H54 (cell line): ENCODE measurements at regions not wholly inside any gene's neighbourhood (a gene's known extent, or its start where the extent isn't known, plus 50 kb on each side); places are given as distances from the start of the nearest gene placed in this dataset.
"Not testable (repeated sequence)": the region's sequence is repeated elsewhere in the genome, so short reads cannot be mapped to it uniquely, and the experiment has no call there.

Experiments
- DNase-seq: peaks from one replicate; pipeline ENCODE4 v3.0.0; 2011; ENCODE audit warnings: low spot score, mixed read lengths; ENCODE audit not compliant: insufficient read length
- FAIRE-seq: peaks from 3 replicates; lab custom pipeline; 2011; peaks lifted over from hg19 to GRCh38; lab: Jason Lieb, UNC
- POLR2A ChIP-seq: IDR thresholded peaks from 2 replicates; pipeline ENCODE4 v1.6.1; 2011; ENCODE audit warnings: low read depth, mild to moderate bottlenecking, low read length

DNA sequence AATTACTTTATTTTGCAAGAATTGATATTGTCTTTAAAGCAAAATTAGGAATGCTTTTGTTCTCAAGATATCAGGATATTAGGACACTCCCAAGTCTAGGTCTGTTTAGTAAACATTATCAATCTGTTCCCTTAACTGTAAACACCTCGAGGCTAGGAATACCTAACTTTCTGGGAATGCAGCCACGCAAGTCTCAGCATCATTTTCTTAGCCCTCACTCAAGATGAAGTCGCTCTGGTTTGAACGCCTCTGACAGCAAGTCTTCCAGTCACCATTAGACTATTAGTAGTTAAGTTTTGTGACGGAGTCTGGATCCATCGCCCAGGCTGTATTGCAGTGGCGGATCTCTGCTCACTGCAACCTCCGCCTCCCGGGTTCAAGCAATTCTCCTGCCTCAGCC is 128.0 kb upstream of the MYO3A start:
- DNase-seq, result no peak
- no peak for TF ChIP-seq POLR2A
- FAIRE-seq, result no peak

GRCh38 chr10:25808372-25808771 is 125.7 kb upstream of the MYO3A start:
- DNase-seq, result no peak
- FAIRE-seq, result no peak
- no peak for TF ChIP-seq POLR2A

- FAIRE-seq (no peak), DNase-seq (no peak)
- TF ChIP-seq POLR2A, result no peak
These were observed 122.9 kb upstream of the MYO3A start for GRCh38 chr10:25811052-25811685.

- FAIRE-seq, result no peak
- DNase-seq, result no peak
- no peak for TF ChIP-seq POLR2A
These were observed 120.5 kb upstream of the MYO3A start for GRCh38 chr10:25813511-25813910.

- DNase-seq (no peak), FAIRE-seq (no peak)
- no peak for TF ChIP-seq POLR2A
These were observed 118.8 kb upstream of the MYO3A start for GRCh38 chr10:25815236-25815635.

DNA sequence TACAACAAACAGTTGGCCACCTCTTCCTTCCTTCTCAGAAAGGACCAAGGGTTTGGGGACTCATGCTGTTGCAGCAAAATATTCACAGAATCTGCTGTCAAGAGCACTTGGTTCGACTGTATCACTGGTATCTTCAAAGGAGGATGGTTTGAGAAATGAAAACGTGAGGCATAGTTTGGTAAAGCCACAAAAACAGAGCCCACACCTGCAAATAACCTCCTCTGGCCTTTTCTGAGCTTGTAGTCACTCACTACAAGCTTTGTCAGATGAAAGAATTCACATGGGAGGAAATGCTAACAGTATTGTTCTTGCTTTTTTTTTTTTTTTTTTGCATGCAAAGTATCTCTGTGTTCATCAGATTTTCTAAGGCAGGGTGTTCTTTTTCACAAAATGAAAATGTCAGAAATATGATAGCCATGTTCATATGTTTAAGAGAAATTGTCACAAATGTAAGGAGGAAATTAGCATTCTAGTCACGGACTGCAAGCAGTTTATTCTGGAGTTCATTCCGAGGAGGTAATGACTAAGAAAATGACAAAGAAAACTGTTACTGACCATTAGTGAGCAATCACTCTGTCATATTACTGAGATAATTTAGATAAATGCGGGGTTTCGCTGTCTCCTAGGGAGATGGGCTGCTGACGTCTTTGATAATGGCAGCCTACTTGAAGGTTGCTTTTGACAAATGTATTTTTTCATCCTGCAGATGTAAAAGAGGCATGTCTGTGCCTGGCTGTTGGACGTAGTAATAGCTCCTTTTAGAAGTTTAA is 117.8 kb upstream of the MYO3A start:
- DNase-seq (no peak), FAIRE-seq (no peak)
- TF ChIP-seq POLR2A, result no peak

DNA sequence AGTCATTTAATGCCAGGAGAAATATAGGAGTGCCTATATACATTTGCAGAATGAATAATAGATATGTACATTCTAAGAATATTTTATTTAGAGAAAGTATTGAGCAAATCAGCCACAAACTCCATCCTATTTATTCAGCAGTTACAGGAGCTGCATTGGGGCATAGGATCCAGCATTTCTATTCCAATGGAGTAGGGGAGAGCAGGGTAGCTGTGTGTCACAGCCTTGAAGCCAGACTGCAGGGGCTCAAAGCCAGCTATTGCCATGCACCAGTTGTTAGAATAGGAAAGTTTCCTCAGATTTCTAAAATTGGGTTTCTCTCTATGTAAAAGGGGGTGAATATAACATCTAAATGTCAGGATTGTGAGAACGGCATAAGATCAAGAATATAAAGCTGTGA is 116.8 kb upstream of the MYO3A start:
- no peak for DNase-seq
- FAIRE-seq, result no peak
- no peak for TF ChIP-seq POLR2A

GRCh38 chr10:25818751-25819150 is 115.3 kb upstream of the MYO3A start:
- no peak for TF ChIP-seq POLR2A
- DNase-seq, result no peak
- FAIRE-seq, result no peak

- DNase-seq, result no peak
- FAIRE-seq, result no peak
- TF ChIP-seq POLR2A, result no peak
These were observed 113.6 kb upstream of the MYO3A start for GRCh38 chr10:25820472-25820871.

DNA sequence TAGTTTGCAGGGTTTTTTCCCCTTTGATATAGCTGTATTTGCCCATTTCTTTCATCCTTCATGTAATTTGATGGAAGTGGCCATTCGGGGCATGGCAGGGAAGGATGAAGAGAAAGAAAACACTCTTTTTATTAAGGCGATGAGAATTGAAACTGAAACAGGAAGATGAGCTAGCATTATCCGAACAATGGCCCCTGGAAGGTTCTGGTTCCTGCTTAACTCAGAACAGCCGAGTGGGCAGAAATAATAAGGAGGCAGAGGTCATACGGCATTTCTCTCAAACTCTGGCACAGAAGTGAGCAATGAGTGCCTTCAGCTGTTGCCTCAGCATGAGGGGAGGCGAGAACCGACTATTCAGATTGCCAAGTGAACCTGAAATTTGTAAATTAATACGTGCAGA is 113.2 kb upstream of the MYO3A start:
- no peak for DNase-seq

GRCh38 chr10:25824050-25824449 is 110.0 kb upstream of the MYO3A start:
- no peak for TF ChIP-seq POLR2A
- FAIRE-seq (no peak), DNase-seq (no peak)

More for the DNA sequence above, 113.2 kb upstream of the MYO3A start:
- no peak for FAIRE-seq
- TF ChIP-seq POLR2A, result no peak

GRCh38 chr10:25828475-25828874 is 105.6 kb upstream of the MYO3A start:
- DNase-seq (no peak), FAIRE-seq (no peak)
- no peak for TF ChIP-seq POLR2A

DNA sequence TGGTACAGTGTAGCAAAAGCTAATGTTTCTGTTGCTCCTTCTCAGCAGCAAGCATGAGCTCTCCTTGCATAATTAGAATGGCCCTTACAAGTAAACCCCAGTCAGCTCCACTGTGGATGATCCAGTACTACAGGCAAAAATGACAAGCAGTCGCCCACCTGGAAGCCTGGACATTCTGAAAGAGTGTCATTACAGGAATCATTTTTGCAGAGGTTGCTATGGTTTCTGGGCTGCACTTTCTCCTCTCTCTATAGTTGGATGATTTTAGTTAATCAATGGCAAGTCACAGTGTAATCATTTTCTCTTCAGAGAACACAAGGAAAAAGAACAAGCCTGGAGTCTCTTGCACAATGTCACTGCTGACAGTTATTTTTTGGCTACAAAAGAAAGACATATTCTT is 102.9 kb upstream of the MYO3A start:
- no peak for DNase-seq
- no peak for TF ChIP-seq POLR2A
- no peak for FAIRE-seq

GRCh38 chr10:25839683-25840082 is 94.3 kb upstream of the MYO3A start:
- DNase-seq (no peak), FAIRE-seq (no peak)
- no peak for TF ChIP-seq POLR2A

DNA sequence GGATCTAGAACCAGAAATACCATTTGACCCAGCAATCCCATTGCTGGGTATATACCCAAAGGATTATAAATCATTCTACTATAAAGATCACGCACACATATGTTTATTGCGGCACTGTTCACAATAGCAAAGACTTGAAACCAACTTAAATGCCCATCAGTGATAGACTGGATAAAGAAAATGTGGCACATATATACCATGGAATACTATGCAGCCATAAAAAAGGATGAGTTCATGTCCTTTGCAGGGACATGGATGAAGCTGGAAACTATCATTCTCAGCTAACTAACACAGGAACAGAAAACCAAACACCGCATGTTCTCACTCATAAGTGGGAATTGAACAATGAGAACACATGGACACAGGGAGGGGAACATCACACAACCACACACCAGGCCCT is 93.2 kb upstream of the MYO3A start:
- not testable (repeated sequence) for FAIRE-seq, DNase-seq
